HG03439 (cell line): ENCODE measurements at regions not wholly inside any gene's neighbourhood (a gene's known extent, or its start where the extent isn't known, plus 50 kb on each side); places are given as distances from the start of the nearest gene placed in this dataset.
"Not testable (repeated sequence)": the region's sequence is repeated elsewhere in the genome, so short reads cannot be mapped to it uniquely, and the experiment has no call there.

Source experiments
- ATAC-seq: cut with Tn5 transposase; IDR thresholded peaks from one replicate; pipeline ENCODE4 v1.9.1; 2021; ENCODE audit warnings: mild to moderate bottlenecking, moderate library complexity; ENCODE audit not compliant: unreplicated experiment

DNA sequence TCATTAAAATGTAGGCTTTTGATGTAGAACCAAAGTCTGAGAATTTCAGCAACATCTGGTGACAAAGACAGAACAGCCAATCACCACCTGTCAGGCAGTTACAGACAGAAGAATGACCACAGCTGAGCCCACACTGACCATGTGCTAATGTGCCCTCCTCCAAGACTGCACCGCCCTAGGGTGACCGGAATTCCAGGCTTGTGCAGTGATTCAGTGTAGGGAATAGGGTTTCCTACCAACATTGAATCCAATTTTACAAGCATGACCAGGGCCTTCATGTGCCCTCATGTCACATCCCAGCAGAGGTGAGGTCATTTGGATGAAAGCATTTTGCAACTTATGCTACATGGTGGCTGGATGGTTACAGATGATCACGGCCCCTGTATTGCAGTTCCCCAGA is 412.5 kb downstream of the SOX2 start:
- no peak for ATAC-seq

DNA sequence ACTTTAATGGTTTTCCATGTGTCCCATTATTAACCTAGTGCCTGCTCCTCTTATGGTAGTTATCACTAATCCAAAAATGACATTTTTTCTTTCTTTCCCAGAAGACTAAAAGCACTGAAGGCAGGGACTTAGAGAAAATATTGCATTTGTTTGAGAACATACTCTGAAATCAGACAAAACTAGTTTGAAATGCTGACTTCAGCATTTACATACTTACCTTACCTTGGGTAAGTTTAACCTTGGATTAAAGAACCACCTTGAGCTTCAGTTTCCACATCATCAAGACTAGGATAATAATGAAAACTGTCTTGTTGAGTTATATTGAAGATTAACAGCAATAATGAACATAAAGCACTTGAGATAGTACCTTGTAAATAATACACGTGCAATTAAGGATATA is 413.0 kb downstream of the SOX2 start:
- ATAC-seq = no peak

DNA sequence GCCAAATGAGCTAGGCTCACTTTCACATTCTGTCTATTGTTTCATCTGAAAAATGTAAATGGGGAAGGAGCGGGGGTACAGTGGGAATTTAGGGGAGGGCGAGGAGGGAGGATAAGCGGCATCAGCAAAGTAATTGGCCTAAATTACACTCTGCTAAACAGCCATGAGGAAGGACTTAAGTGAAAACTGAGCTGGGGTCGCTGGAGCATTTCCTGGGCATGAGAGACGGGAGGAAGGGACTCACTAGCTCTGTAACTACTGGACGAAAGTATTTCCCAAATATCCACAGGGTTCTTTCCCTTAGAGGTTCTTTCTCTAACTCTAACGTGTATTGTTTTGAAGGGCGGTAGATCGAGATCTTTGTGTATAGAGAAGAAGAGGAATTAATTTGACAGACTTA is 418.0 kb downstream of the SOX2 start:
- no peak for ATAC-seq

DNA sequence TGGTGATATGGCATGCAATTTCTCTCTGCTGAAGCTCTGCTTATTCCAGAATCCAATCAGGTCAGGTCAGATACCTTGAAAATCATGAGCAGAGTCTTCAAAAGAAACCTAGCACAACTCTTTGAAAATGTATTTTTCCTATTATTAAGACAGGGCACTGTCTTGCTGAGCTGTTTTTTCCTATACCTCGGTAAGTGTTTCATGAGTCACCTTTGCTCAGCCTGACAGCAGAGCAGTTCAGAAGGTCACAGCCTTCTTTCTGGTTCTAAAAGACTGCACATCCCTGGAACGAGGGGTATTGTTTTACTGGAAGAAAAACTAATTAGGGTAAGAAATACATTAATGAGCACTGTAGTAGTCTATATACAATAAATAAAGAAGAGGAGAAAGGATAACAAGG is 422.0 kb downstream of the SOX2 start:
- no peak for ATAC-seq

DNA sequence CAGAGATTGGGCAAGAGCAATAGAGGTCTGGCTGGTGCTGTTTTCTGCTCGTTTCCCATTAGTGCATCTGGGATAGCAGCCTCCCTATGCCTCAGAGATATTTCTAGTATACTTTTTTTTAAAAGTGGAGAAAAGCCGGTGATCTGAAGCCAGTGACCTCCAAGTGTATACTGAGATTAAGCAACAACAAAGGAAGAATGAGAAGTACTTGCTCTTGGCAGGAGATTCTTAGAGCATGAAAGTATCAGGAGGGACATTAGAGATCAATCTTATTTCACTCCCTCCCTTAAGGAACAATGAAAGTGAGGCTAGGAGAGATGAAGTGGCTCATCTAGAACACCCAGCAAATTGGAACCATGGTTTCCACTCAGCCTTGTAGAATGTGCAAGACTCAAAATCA is 423.3 kb downstream of the SOX2 start:
- no peak for ATAC-seq

DNA sequence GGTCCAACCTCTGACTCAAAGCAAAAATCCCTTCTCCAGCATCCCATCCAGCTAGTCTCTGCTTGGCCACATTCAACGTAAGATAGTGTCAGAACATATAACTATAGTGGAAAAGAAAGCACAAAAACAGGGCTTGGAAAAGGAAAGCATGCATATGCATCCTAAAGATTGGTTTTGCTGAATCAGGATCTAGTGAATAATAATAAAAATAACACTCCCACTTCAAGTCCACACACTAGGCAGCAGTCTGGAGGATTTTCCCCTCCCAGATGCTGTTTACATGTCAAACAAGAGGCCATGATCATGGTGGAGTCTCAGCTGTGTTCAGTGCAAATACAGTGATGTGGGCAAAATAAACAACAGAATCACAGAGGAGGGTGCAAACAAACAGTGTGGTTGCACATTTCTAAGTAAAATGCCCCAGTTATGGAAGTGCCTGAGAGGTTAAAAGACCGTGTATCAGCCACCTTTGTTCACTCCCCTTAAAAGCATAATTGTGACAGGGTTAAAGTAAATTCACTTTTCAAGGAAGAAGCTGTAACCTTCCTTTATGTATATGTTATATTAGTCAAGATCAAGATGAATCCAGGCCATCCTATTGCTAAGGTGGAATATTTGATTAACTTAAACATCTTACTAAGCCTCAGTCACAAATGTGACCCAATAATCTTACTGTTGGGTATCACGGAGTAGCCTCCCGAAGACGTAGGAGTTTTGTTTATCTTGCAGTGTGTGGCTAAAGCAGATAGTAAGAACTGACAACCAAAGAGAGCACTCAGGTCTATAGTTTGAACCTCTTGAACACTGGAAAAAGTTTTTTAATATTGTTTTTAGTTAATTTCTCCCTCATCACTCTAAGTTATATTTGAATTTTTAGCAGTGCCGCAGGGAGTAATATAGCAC is 424.5 kb downstream of the SOX2 start:
- no peak for ATAC-seq

DNA sequence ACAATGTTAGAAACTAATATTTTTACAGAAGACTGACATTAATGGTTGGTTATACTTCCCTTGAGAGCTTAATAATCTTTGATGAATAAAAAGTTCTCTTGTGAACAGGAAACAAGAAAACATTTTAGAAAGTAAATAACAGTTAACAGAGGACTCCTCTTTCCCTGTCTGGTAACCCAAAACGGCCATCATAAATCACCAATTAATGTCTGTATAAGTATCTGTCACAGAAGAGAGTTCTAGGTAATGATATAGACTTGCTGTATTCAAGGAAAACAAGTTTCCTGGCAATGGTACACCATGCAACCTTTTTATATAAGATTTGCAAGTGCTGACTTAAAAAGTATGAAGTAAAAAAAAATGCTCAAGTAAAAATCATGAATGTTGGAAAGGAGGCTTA is 426.7 kb downstream of the SOX2 start:
- no peak for ATAC-seq

DNA sequence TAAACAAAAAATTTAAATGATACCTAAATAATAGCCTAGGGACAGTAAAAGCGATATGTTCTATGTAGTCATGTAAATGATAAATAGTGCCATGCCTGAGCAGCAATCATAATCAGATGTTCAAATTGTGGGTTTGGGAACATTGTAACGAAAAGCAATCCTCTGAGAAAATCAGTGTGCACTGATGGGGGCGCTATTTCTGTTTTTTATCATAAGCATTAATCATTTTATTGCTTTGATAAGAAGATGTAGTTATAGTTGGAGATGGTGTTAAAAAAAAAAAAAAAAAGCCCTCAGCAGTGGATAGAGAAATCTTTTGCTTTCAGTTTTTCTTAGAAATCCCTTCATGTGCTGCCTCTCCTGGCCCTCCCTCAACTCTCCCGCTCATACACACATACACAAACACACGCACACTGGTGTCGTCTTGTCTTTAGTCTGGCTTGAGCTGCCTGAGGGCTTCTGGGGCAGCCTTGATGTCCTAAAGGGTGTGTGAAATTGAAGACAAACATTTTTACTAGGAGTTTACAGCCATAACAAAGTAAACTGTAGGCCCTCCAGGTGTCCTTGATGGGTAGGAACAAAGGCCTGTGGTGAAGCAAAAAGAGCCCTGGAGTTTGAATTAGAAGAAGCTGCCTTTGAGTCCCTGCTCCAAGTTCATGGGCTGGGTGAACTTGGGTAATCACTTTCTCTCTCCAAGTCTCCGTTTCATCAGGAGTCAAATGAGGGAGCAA is 428.1 kb downstream of the SOX2 start:
- no peak for ATAC-seq

DNA sequence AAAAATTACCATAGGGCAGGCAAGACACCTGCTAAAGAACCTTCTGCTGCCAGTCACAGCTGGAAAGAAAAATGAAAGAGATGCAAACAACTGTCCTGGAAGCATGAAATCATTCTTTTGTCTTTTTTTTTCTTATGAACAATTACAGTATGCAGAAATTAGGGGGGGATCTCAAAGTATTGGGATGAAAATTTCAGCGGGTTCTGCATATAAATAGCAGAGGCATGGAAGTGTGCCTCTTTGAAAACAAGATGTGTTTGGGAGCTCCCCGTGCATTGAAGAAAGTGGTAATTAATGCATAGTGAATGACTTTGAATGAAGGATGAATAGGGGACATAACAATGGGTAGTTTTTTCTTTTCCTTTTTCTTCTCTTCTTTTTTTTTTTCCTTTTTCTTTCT is 431.2 kb downstream of the SOX2 start:
- ATAC-seq = no peak

DNA sequence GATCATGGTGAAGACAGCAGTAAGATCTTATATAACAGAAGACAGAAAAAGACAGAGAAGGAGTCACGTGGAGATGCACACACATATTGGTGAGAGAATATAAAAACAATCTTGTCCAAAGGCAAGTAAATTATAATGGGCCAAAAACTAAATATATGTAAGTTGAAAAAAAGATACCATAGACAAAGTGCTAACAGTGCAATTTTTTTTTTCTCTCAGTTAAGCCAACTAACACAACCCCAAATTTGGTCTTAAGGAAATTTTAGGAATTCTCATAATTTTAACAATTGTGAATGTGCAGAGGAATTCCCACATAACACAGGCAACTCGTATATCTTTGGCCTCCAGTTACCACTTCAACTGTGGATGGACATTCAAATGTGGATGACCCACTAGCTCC is 432.2 kb downstream of the SOX2 start:
- ATAC-seq = no peak

DNA sequence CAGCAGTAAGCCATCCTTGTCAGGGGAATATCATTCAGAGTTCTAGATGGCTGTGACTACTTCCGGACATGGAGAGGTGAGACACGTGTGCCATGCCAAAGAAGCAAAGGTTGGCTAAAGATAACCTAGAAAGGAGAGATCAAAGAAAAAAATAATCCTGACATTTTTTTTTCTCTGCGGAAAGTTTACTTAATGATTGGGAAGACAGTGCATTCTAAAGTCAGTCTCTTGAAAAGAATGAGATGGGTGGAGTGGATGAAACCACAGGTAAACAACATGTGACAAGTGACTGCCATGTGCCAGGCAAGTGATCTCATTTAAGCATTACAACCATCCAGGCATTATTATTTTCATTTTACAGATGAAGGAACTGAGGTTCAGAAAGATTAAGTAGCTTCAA is 436.6 kb downstream of the SOX2 start:
- ATAC-seq = no peak

DNA sequence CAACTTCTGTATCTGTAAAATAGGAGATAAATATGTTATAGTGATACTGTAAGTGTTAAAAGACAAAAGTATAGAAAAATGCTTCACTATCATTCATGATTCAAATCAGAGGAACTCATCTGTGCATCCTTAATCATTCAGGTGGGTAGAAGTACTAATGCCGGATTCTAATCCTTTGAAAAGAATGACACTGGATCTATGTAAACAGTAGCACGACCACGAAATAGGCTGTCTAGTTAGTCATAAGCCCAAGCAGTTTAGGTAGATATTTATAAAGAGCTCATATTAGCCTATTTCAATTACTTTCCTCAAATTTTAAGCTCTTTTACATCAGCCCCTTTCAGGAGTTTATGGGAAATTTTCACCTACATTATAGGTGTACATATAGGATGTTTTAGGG is 437.9 kb downstream of the SOX2 start:
- ATAC-seq = no peak

DNA sequence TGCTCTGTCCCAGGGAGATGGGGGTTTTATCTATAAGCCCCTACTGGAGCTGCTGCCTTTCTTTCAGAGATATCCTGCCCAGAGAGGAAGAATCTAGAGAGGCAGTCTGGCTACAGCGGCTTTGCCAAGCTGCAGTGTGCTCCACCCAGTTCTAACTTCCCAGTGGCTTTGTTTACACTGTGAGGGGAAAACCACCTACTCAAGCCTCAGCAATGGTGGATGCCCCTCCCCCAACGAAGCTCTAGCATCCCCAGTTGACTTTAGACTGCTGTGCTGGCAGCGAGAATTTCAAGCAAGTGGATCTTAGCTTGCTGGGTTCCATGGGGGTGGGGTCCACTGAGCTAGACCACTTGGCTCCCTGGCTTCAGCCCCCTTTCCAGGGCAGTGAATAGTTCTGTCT is 444.6 kb downstream of the SOX2 start:
- not testable (repeated sequence) for ATAC-seq

DNA sequence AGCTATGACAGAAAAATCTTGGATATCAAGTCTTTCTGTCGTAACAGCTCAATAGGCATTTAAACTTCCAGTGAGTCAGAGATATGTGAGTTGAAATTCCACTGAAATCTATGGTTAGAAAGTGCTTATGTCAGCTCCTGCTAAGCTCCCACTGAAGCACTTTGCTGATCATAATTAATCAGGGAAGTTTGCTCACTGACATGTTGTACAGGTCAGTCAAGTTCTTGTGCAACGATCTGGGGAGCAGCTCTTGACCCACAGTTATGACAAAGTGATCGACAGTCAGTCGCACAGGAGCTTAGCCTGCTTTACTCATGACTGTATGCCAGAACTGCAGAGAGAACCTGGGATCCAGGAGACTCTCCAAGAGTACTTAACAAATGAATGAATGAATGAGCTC is 453.5 kb downstream of the SOX2 start:
- no peak for ATAC-seq

DNA sequence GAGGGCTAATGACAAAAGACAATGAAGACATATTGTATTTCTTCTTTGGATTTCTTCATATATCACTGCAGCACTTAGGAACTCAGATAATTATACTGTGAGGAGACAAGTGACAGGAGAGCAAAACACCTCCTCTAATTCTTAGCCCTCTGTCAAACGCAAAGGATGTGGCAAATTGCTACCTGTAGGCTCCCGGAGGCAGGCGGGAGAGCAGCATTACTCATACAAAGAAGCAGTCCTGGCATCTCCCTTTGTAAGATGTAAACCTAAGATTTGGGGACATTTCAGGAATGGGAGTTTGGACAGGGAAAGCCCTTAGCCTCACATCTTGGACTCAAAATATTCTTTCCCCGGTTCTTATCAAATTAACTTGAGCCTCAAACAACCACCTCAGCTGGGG is 460.8 kb downstream of the SOX2 start:
- ATAC-seq = no peak

DNA sequence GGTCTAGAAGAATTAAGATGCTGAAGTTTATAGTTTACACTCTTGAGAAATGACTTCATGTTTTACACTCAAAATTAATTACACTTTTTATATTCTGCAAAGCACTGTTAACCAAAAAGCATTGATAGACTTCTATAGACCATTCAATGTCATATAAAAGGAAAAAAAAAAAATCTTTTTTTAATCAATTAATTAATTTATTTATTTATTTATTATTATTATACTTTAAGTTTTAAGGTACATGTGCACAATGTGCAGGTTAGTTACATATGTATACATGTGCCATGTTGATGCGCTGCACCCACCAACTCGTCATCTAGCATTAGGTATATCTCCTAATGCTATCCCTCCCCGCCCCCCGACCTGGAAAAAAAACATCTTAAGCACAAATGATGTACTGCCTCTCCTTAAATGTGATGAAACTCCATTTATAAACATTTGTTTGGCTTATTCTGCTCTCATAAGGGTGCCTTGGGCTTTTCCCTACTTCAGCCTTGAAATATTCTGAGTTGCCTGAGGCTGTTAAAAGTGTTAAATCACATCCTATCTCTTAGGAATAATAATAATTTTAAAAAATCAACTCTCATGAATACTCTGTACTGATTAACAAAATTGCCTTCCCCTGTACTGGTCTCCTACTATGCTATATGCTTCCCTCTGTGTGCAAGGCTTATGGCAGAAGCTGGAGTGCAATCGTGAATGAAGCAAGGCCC is 466.9 kb downstream of the SOX2 start:
- ATAC-seq = no peak

DNA sequence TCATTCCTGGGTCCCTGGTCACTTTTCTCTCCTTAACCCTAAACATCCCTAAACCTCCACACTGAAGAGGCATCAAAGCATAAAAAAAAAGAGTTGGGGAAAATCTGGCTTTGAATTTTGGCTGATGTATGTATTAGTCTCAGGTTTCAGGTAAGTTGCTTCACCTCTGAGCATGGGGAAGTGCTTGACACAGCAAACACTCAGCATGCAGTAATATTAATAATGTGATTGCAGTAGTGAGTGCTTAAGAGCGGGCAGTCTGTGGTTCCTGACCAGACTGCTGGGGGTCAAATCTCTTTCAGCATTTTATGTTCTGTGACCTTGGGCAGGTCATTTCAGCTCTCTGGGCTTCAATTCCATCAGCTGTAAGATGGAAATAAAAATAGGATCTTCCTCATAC is 467.9 kb downstream of the SOX2 start:
- no peak for ATAC-seq

DNA sequence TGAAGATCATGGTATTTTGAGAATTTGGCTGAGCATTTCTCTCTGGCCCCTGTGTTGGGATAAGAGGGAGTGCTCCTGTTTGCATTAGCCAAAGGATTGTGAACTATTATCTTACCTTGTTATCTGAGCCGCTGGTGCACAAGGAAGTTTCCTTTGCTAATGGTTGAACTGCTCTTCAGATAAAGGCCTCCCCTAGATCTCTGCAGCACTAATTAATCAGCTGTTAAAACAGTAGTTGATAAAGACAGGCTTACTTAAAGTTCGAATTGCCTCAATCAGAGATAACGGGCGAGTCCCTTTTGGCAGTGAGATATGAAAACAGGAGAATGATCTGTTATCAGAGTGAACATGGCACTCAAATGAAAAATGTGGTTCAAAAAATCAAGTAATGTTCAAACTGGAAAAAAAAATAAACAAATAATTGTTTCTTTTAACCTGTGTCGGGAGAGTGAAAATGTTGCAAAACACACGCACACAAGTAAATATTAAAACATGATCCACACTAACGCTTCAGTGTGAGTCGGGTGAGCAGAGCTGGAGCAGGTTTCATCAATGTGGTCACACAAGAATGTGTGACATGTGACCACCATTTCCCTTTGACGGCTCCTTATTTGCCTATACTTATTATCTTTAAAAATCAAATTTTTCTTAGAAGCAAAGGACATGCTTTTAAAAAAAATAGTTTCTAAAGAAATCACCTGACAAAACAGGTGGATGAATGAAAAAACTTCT is 469.1 kb downstream of the SOX2 start:
- no peak for ATAC-seq

DNA sequence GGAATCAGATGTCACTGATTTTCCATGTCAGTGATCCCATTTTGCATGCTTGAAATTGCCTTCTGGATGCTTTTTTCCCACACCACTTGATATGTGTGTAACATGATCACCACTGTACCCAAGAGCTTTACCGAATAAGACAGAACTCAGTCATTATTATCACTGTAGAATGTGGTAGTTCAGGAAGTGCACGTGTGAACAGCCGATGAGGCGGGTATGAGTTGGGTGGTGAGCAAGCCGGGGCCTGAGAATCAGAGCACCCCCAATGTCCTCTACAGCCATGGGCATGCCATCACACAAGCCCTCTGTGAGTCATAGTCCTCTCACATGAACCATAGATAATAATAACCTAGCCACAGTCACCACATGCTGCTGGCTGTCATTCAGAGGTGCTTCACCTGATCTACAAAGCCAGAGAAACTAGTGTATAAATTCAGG is 470.8 kb downstream of the SOX2 start:
- no peak for ATAC-seq

DNA sequence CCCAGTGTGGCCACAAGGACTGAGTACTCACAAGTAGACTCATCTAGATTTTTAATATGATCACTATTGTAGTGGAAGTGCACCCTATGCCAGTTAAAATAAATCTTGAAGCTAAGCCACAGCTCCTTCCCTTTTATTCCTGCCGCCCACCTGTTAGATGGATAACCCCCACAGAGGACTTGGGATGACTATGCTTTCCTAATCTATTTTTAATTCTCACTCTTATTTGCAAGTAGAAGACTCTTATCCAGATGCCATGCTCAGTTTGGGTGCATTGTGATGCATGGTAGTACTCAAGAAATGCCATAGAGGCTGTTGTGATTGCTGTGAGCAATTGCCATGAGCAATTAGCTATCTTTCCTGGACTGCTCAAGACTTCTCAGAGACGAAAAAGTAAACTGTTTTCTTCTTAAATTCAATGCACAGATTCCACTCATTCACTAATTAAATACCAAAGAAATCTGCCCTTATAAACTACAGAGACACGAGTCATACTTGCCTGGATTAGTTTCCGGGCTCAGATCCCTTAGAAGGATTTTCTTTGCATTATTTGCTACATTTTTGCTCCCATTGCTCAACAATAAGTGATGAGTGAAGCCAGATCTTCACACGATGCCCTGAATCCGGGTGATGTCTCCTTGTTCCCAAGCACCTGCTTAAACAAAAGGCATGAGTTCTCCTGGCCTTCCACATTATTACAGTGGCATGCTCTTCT is 472.1 kb downstream of the SOX2 start:
- ATAC-seq = no peak
